Neural progenitor cell (in vitro differentiated cells): ENCODE measurements at regions not wholly inside any gene's neighbourhood (a gene's known extent, or its start where the extent isn't known, plus 50 kb on each side); places are given as distances from the start of the nearest gene placed in this dataset.

Experiments used
- CTCF ChIP-seq: fragments of 200-600 bp; sonication (generic); IDR thresholded peaks from 2 replicates; pipeline ENCODE4 v1.5.1; 2017; ENCODE audit warnings: antibody characterized with exemption, mild to moderate bottlenecking
- EZH2 ChIP-seq: fragments of 200-600 bp; sonication (generic); IDR thresholded peaks from 2 replicates; pipeline ENCODE4 v1.6.1; 2017; ENCODE audit warnings: antibody characterized with exemption, mild to moderate bottlenecking, moderate library complexity
- EZH2phosphoT487 ChIP-seq: fragments of 200-600 bp; sonication (generic); IDR thresholded peaks from 2 replicates; pipeline ENCODE4 v1.6.1; 2017; ENCODE audit warnings: antibody characterized with exemption

- TF ChIP-seq CTCF (no peak), EZH2 (no peak), EZH2phosphoT487 (no peak)
These were observed 53.4 kb upstream of the SNAPC3 start for GRCh38 chr9:15369238-15369637.
